Activated T-helper 1 cell treated with Interleukin-2 at 50 U/mL for 16 hours (primary cell): ENCODE measurements at regions not wholly inside any gene's neighbourhood (a gene's known extent, or its start where the extent isn't known, plus 50 kb on each side); places are given as distances from the start of the nearest gene placed in this dataset.

Experiments
- DNase-seq: peaks from one replicate; pipeline ENCODE4 v3.0.0-alpha.2; 2020; ENCODE audit warnings: low read depth

DNA sequence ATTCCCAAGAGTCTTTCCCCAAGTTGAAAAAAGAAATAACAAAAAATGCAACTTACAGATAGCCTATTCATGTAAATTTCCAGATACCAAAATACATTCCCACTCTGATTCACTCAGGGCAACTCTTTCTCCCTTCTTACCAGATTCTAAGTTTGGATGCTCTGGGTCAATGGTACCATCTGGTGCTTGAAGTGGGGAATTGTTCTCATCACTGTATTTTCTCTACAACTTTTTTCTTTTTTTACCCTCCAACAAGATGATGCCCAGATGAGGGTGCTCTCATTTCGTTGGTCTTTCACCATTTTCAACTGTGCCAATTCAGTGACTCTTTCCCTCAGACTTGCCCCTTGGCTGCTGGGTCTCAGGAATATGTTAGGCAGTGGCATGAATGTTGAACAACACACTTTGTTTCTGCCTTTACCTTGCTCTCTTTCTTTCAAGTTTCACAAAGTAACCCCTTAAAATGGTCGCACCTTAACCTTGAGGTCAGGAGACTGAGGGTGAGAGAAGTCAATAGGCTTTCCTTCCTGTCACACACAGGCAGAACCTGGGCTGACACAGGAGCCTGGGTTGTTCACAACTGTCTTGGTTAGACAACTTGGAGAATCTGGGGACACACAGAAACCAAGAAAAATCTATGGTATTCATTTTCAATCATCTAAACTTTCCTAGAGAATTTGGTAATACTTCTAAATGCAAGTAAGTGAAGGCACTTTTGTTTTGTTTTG lies 330.7 kb upstream of the SLCO3A1 start:
- no peak for DNase-seq

DNA sequence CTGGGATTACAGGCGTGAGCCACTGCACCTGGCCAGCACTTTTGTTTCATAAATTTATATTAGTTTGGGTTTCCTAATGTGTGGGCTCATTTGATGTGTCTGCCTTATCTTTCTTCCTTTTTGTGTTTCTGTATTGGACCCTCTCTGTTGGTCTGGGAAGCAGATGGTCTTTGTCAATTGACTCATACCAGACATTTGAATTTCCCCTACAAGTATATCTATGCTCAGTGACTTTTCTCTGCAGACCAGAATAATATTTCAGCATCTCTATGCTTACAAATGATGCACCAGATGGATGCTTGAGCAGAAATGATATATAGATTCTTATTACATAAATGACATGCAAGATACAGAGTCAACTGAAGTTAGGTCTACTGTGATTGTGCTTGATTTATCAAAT lies 329.9 kb upstream of the SLCO3A1 start:
- no peak for DNase-seq

- no peak for DNase-seq
Measured at GRCh38 chr15:91524534-91524933, 329.0 kb upstream of the SLCO3A1 start.

- DNase-seq: no peak
Measured at GRCh38 chr15:91525751-91526150, 327.8 kb upstream of the SLCO3A1 start.

DNA sequence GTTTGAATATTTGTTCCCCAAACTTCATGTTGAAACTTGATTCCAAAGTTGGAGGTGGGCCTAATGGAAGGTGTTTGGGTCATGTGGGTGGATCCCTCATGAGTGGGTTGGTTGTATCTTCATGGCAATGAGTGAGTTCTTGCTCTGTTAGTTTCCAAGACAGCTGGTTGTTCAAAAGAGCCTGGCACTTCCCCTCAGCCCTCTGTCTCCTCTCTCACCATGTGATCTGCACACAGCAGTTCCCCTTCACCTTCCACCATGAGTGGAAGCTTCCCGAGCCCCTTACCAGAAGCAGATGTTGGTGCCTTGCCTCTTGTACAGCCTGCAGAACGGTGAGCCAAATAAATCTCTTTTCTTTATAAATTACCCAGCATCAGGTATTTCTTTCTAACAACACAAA lies 327.1 kb upstream of the SLCO3A1 start:
- no peak for DNase-seq

DNA sequence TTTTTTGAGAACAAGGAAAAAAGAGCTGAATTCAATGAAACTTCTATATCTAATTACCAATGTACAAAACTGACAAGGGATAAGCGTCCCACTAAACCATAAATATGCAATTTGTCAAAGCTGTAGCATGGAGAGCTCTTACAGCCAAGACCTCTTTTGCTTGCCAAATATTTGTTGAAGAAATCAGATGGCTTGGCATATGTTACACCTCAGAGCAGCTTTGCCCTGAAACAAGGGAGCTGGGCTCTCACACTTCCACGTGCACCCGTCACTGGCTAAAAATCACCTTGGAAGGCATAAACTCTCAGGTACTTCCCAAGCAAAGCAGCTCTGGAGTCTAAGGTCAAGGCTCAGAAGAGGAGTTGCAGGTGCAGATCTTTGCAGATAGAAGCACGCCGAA lies 324.7 kb upstream of the SLCO3A1 start:
- DNase-seq: no peak

- no peak for DNase-seq
Measured at GRCh38 chr15:91529534-91529933, 324.0 kb upstream of the SLCO3A1 start.

DNA sequence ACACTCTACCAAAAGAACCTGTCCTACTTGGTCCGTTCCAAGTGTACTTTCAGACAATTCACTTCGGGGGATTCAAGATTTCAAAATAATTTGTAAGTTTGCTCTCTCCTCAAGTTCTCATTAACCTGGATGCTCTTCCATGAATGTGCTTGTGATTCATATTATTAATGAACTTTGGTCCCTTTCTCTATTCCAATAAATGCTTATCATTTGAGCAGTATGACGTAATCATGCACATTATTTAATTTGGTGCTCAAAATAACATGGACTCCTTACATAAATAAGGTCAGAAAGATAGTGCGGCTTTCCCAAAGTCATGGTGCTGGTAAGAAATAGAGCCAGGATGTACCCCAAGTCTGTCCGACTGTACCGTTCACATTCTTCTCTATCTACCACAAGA lies 323.2 kb upstream of the SLCO3A1 start:
- DNase-seq: no peak

DNA sequence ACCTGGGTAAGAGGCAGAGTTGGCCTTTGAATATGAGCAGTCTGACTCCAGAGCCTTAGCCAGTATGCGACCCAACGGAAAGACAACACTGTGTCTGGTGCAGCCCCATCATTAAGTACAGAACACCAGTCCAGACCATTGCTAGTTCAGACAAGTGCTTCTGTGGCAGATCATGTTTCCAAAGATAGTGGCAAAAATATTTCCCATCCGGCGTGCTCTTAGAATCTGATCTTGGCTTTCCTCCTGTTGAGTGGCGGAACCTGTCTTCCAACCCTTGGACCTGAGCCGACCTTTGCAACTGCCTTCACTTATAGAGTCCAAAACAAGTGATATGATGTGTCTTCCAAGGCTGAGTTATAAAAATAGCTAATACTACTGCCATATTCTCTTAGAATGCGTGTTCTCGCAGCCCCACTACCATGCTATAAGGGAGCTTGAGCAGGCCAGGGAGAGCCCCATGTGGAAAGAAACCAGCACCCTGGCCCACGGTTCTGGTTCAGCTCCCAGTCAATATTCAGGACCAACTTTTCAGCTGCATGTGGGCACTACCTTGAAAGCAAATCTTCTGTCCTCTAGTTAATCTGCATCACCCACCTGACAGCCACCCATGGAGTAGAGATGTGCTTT lies 322.4 kb upstream of the SLCO3A1 start:
- DNase-seq: no peak

DNA sequence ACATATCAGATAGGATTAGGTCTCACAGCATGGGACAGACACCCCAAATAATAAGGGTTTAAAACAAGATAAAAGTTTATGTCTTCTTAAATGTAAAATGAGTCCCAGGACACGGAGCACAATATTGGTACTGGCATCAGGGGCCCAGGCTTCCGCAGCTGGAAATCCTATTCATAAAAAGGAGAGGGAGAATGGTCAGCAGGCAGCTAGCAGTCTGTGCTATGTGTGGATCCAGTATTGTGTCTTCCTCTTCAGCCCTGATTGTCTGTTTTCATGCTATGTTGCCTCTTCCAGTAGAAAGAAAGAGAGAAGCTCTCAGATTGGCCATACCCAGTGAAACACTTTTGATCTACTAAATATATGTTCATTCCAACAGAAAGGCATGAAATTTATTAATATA lies 319.3 kb upstream of the SLCO3A1 start:
- DNase-seq: no peak

DNA sequence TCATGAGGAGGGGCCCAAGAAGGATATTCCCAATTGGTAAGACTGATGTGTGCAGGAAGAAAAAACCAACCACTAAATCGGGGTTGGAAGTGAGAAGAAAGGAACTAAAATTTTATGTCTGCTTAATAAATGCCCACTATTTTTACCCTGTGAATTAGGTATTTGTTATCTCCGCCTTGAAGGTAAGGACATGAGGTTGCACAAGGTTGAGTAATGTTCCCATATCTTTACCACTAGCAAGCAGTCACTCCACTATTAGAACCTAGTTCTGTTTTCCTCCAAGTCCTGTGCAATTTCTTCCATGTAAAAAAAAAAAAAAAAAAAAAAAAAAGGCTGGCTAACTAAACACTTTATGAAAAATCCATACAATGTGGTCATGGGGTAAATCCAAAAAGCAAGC lies 318.5 kb upstream of the SLCO3A1 start:
- no peak for DNase-seq

GRCh38 chr15:91535856-91536500 lies 317.5 kb upstream of the SLCO3A1 start:
- DNase-seq: no peak

DNA sequence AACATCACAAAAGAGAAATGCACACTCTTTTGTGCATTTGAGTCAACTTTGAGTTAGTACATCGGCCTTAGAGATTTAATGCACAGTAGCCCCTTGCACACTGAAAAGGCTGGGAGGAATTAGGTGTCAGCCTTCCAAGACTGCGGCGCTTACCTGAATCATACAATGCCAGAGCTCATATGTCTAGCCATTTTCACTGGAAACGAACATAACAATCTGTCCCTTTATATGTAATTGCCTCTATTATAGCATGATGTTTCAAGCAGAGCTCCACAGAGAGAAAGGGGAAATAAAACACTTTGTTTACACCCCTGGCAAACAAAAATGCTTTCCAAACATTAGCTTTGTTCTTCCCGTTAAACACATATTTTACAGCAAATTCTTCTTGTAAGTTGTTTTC lies 315.7 kb upstream of the SLCO3A1 start:
- DNase-seq: no peak

GRCh38 chr15:91538782-91539181 lies 314.7 kb upstream of the SLCO3A1 start:
- DNase-seq: no peak

- no peak for DNase-seq
Measured at GRCh38 chr15:91541286-91541685, 312.2 kb upstream of the SLCO3A1 start.

- no peak for DNase-seq
Measured at GRCh38 chr15:91542226-91542625, 311.3 kb upstream of the SLCO3A1 start.

DNA sequence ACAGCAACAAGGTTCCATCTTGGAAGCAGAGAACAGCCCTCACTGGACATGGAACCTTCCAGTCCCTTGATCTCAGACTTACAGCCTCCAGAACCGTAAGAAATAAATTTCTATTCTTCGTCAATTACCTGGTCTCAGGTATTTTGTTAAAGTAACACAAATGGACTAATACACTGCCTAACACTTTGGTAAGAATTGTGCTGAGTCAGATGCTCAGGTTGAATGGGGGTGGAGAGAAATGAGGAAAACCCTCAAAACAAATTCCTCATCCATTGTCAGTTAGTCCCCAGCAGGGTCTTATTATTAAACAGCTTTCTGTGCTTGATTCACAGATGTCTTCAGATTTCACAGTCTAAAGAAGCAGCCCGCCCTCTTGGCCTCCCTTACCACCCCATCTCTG lies 306.2 kb upstream of the SLCO3A1 start:
- no peak for DNase-seq

- DNase-seq: no peak
Measured at GRCh38 chr15:91548549-91548948, 305.0 kb upstream of the SLCO3A1 start.

DNA sequence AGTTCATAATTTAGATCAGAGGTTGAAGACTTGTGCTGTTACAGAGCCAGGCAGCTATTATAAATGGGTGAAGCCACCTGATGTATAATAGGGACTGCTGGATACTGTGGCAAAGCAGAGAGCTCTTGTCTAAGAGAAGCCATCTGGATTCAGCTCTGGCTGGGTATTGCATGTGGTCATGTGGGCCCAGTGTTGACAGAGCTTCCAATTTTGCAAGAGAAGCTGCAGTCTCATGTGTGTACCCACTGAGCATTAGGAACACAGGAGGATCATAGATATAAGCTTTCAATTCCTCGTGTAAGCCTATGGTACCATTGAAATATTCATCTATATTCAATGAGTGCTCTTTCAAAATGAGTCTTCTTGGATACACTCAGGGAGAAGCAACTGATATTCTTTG lies 303.9 kb upstream of the SLCO3A1 start:
- DNase-seq: no peak

DNA sequence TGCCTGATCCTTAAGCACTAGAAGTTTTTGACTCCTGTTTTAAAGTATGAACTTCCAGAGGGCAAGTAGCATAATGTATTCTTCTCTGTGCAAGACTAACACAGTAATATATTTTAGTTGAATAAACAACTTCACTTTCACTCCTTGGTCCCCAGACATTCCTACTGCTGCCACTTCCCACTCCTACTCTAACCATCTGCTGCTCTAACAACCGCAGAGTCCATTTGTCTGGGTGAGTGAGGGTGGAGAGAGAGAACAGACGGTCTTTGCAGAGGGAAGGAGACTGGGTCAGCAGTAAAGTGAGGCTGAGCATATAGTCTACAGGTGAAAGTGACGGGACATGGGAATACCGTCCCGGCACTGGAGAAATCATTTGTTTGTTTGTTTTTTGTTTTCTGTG lies 301.0 kb upstream of the SLCO3A1 start:
- DNase-seq: no peak

GRCh38 chr15:91553196-91553854 lies 300.2 kb upstream of the SLCO3A1 start:
- no peak for DNase-seq

DNA sequence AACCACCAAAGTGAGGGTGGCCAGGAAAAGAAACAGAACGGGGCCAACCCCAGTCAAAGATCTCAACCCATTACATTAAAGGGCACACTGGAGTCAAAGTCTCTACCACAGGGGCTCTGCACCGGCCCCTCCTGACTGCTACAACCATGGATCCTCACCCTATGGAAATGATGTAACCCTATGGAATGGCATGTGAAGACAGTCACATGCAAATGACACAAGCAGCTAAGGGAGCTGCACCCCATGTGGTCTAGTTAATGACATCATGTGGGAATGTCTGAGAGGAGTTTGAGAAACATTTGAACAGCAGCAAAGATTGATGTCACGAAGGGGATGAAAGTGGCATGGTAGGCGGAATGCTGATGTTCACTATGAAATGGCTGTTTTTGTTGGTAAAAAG lies 298.2 kb upstream of the SLCO3A1 start:
- DNase-seq: no peak

DNA sequence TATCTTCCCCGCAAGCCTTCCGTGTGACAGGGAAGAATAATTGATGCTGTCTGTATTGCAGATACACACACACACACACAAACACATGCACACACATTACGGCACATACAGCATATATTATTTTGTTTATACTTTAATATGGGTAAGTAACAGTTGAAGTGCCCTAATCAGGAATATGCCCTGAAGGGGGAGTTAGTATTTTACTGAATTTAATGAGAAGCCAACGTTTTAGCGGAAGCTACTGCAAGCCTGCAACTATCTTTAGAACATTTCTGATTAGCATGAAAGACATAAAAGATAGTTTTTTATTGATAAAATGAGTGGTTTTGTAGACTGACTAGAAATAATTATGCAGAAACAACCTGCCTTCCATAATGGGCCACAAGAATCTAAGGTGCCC lies 296.6 kb upstream of the SLCO3A1 start:
- no peak for DNase-seq
